ENCODE measurements at regions not wholly inside any gene's neighbourhood (a gene's known extent, or its start where the extent isn't known, plus 50 kb on each side); places are given as distances from the start of the nearest gene placed in this dataset.
"Not testable (repeated sequence)": the region's sequence is repeated elsewhere in the genome, so short reads cannot be mapped to it uniquely, and the experiment has no call there.

- no peak for DNase-seq (ENCODE audit: low read depth in 1 of 2, low spot score in 1 of 2)
- in situ Hi-C loops (cut with HindIII; ENCODE audit: low pct_unique_long_range_greater_than_20kb, low sequenced_read_pairs), result no loop called here
- TF ChIP-seq JUND (IDR thresholded peaks at IDR 0.05; ENCODE audit: low read depth), result no peak
These were observed 126.8 kb upstream of the MRPS30 start for GRCh38 chr5:44681906-44682305.

GRCh38 chr5:44679214-44679613 lies 129.5 kb upstream of the MRPS30 start:
- no peak for DNase-seq (ENCODE audit: low read depth in 1 of 2, low spot score in 1 of 2)
- in situ Hi-C loops (cut with HindIII; ENCODE audit: low pct_unique_long_range_greater_than_20kb, low sequenced_read_pairs), result no loop called here
- TF ChIP-seq JUND (IDR thresholded peaks at IDR 0.05; ENCODE audit: low read depth), result no peak

GRCh38 chr5:44675296-44675695 lies 133.5 kb upstream of the MRPS30 start:
- in situ Hi-C loops (cut with HindIII; ENCODE audit: low pct_unique_long_range_greater_than_20kb, low sequenced_read_pairs), result no loop called here
- TF ChIP-seq JUND (IDR thresholded peaks at IDR 0.05; ENCODE audit: low read depth), result no peak
- DNase-seq (ENCODE audit: low read depth in 1 of 2, low spot score in 1 of 2), result no peak

DNA sequence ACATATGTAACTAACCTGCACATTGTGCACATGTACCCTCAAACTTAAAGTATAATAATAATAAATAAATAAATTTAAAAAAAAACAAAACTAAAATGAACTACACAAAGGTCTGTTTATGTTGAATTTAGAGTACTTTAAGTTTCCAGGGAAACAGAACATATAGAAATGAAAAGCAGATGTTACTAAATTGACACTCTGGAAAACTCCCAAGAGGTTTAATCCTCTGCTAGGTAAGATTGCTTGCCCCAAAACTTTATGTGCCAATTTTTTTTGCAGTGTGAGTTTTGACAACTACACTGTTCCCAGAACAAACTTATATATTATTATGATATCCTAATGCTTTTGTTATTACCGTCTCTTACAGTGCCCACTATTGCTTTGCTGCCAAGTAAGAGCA lies 134.3 kb upstream of the MRPS30 start:
- in situ Hi-C loops (cut with HindIII; ENCODE audit: low pct_unique_long_range_greater_than_20kb, low sequenced_read_pairs), result no loop called here
- no peak for DNase-seq (ENCODE audit: low read depth in 1 of 2, low spot score in 1 of 2)
- no peak for TF ChIP-seq JUND (IDR thresholded peaks at IDR 0.05; ENCODE audit: low read depth)

GRCh38 chr5:44668471-44668870 lies 140.3 kb upstream of the MRPS30 start:
- in situ Hi-C loops (cut with HindIII; ENCODE audit: low pct_unique_long_range_greater_than_20kb, low sequenced_read_pairs); DNase-seq (ENCODE audit: low read depth in 1 of 2, low spot score in 1 of 2): not testable (repeated sequence)

DNA sequence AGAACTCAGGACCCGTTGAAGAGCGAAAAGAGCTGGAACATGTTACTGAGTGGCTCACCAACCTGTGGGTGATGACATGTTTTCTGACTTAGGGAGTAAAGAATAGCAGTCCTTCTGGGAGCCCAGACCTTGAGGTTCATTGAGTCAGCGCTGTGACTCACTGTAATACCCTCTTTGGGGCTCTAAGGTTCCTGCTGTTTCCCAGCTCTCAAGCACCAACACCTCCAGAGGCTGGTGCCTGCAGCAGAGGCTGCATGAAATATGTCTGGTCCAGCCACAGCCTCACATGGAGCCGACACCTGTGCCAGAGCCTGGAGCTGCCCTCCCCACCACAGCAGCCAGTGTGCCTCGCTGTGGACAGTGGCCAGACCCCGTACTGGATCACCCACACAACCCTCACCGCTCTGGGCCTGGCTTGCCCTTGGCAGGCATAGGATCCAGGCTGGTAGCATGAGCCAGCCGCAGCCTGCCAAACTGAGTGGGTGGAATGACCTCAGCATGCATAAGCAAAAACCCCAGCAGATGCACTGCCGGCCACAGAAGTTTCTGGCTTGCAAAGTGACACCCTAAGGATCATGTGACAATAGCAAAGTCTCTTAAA lies 143.5 kb upstream of the MRPS30 start:
- in situ Hi-C loops (cut with HindIII; ENCODE audit: low pct_unique_long_range_greater_than_20kb, low sequenced_read_pairs), result no loop called here
- DNase-seq (ENCODE audit: low read depth in 1 of 2, low spot score in 1 of 2), result no peak
- TF ChIP-seq JUND (IDR thresholded peaks at IDR 0.05; ENCODE audit: low read depth), result no peak

GRCh38 chr5:44664711-44665100 lies 144.0 kb upstream of the MRPS30 start:
- in situ Hi-C loops (cut with HindIII; ENCODE audit: low pct_unique_long_range_greater_than_20kb, low sequenced_read_pairs), result no loop called here
- no peak for TF ChIP-seq JUND (IDR thresholded peaks at IDR 0.05; ENCODE audit: low read depth)
- no peak for DNase-seq (ENCODE audit: low read depth in 1 of 2, low spot score in 1 of 2)

- DNase-seq (ENCODE audit: low read depth in 1 of 2, low spot score in 1 of 2), result no peak
- in situ Hi-C loops (cut with HindIII; ENCODE audit: low pct_unique_long_range_greater_than_20kb, low sequenced_read_pairs), result no loop called here
- no peak for TF ChIP-seq JUND (IDR thresholded peaks at IDR 0.05; ENCODE audit: low read depth)
These were observed 144.6 kb upstream of the MRPS30 start for GRCh38 chr5:44663991-44664710.

DNA sequence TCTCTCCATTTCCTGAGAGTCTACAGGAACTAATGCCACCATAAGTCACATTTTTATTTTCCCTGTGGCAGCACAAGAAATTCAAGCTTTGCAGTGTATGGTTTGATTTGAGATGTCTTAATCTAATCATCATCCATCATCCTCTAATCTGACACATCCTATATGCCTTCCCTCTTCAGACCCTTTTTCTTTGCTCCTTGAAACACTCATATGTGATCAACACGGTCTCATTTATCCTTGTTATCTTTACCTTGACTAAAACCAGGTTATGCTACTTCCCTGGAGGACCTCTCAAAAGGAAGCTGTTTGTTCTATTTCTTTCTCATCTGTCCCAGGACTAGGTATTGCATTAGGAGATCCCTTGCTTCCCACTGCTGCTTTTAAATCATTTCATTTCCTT lies 146.9 kb upstream of the MRPS30 start:
- in situ Hi-C loops (cut with HindIII; ENCODE audit: low pct_unique_long_range_greater_than_20kb, low sequenced_read_pairs), result no loop called here
- TF ChIP-seq JUND (IDR thresholded peaks at IDR 0.05; ENCODE audit: low read depth), result no peak
- DNase-seq (ENCODE audit: low read depth in 1 of 2, low spot score in 1 of 2), result no peak

- in situ Hi-C loops (cut with HindIII; ENCODE audit: low pct_unique_long_range_greater_than_20kb, low sequenced_read_pairs), result no loop called here
- no peak for DNase-seq (ENCODE audit: low read depth in 1 of 2, low spot score in 1 of 2)
- no peak for TF ChIP-seq JUND (IDR thresholded peaks at IDR 0.05; ENCODE audit: low read depth)
These were observed 148.5 kb upstream of the MRPS30 start for GRCh38 chr5:44660251-44660650.

- DNase-seq (ENCODE audit: low read depth in 1 of 2, low spot score in 1 of 2), result no peak
These were observed 149.4 kb upstream of the MRPS30 start for GRCh38 chr5:44659334-44659733.

DNA sequence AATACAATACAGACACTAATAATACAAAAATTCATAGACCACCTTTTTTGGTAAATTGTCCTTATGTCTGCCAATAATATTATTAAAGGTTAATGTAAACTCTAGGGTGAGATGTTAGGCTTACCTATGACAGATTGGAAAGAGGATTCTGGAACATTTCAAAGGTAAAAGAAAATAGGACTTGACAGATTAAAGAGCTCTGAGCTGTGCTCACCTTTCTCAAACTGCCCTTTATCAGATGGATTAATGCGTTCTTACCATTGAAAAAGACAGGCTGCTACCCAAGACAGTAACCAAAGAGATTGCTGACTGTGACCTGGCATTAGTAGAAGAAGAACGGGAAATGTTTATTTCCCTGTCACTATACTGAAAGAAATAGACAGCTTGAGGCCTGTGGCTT lies 156.1 kb upstream of the MRPS30 start:
- in situ Hi-C loops (cut with HindIII; ENCODE audit: low pct_unique_long_range_greater_than_20kb, low sequenced_read_pairs), result no loop called here
- no peak for DNase-seq (ENCODE audit: low read depth in 1 of 2, low spot score in 1 of 2)
- TF ChIP-seq JUND (IDR thresholded peaks at IDR 0.05; ENCODE audit: low read depth), result no peak

More at GRCh38 chr5:44659334-44659733, 149.4 kb upstream of the MRPS30 start:
- no peak for TF ChIP-seq JUND (IDR thresholded peaks at IDR 0.05; ENCODE audit: low read depth)
- in situ Hi-C loops (cut with HindIII; ENCODE audit: low pct_unique_long_range_greater_than_20kb, low sequenced_read_pairs), result no loop called here

GRCh38 chr5:44646016-44646415 lies 162.7 kb upstream of the MRPS30 start:
- no peak for TF ChIP-seq JUND (IDR thresholded peaks at IDR 0.05; ENCODE audit: low read depth)
- in situ Hi-C loops (cut with HindIII; ENCODE audit: low pct_unique_long_range_greater_than_20kb, low sequenced_read_pairs), result no loop called here
- DNase-seq (ENCODE audit: low read depth in 1 of 2, low spot score in 1 of 2), result peak in 1 of 2 experiments; percentile 33

DNA sequence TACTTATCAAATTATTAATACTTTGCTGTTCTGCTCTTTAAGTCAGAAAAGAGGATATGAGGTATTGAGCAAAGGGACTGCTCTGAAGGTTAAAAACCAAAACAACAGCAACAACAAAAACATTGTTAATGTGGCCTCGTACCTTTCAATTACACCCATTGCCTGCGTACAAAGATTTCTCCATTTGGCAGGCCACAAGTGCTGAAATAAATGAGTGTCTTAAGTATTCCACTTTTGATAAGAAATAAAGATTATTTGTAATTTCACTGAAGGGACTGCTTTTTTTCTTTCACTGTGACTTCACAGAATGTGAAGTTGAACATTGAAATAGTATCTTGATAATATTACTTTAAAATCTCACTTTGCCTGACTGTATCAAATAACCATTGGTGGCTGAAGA lies 163.2 kb upstream of the MRPS30 start:
- TF ChIP-seq JUND (IDR thresholded peaks at IDR 0.05; ENCODE audit: low read depth), result no peak
- in situ Hi-C loops (cut with HindIII; ENCODE audit: low pct_unique_long_range_greater_than_20kb, low sequenced_read_pairs), result no loop called here
- no peak for DNase-seq (ENCODE audit: low read depth in 1 of 2, low spot score in 1 of 2)

All from T47D (cell line).